Progenitor cell of endocrine pancreas (in vitro differentiated cells): ENCODE measurements at regions not wholly inside any gene's neighbourhood (a gene's known extent, or its start where the extent isn't known, plus 50 kb on each side); places are given as distances from the start of the nearest gene placed in this dataset.

ENCODE experiments used
- DNase-seq: peaks from one replicate; pipeline ENCODE4 v3.0.0; 2021; ENCODE audit warnings: low spot score; ENCODE audit not compliant: unreplicated experiment
- H3K27ac Mint-ChIP-seq: 2 replicates; pipeline ENCODE4 v1.8.0; 2021; ENCODE audit warnings: mild to moderate bottlenecking, moderate library complexity, mixed read lengths
- H3K27me3 Mint-ChIP-seq: 2 replicates; pipeline ENCODE4 v1.8.0; 2021; ENCODE audit warnings: mixed read lengths
- H3K36me3 Mint-ChIP-seq: 2 replicates; pipeline ENCODE4 v1.8.0; 2022; ENCODE audit warnings: mixed read lengths; ENCODE audit not compliant: insufficient read depth
- H3K4me1 Mint-ChIP-seq: 2 replicates; pipeline ENCODE4 v1.8.0; 2021; ENCODE audit warnings: low read depth, mixed read lengths
- H3K4me3 Mint-ChIP-seq: 2 replicates; pipeline ENCODE4 v1.8.0; 2021; ENCODE audit warnings: low read depth, mild to moderate bottlenecking, moderate library complexity, mixed read lengths
- H3K9me3 Mint-ChIP-seq: 2 replicates; pipeline ENCODE4 v1.8.0; 2021; ENCODE audit warnings: low read depth, mixed read lengths
- CTCF ChIP-seq: fragments of 200-600 bp; sonication (generic); IDR thresholded peaks from one replicate; pipeline ENCODE4 v1.5.0; 2021; ENCODE audit warnings: antibody characterized with exemption, mild to moderate bottlenecking; ENCODE audit not compliant: unreplicated experiment

DNA sequence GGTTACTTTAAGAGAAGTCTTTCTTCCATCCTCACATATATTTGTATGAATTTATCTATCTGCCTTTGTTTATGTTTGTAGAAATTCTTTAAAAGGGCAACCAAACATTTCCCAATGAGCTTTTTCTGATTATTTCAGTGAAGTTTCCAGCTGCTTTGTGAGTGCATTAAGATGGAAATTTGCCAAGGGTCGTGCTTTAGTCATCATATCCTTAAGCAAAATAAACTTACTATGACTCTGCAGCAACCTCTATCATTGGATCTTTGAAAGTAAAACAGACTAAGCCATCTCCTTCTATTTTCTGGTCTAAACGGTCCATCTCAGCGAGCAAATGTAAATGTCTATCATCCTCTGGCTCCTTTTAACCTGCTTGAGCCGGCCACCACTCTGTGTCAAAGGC is 489.3 kb downstream of the SOX11 start:
- Mint-ChIP-seq H3K36me3 (no peaks in the 10 kb centered on the region), H3K4me3 (no peak overlapping the region), H3K4me1 (peaks cover 49% of the 10 kb centered on the region), H3K27me3 (peaks cover 3% of the 10 kb centered on the region), H3K9me3 (no peaks in the 10 kb centered on the region), H3K27ac (no peak overlapping the region)
- no peak for TF ChIP-seq CTCF
- no peak for DNase-seq

DNA sequence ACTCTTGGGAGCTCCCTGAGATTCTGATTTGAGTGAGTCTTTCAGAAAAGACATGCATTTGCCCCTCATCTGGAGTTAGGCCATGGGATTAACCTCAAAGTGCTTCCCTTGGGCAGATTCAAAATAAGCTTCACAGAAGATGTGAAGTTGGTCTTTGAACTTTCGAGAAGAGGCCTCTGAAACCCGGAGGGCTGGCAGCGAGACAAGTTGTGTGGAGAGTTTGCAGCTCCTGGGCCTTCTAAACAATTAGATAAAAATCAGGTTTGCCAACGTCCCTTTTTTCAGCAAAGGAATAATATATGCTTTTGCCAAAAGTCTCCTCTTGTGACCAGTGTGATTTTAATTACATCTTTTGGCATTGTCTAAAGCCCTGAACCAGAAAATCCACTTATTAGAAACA is 489.7 kb downstream of the SOX11 start:
- Mint-ChIP-seq H3K27me3 (peaks cover 3% of the 10 kb centered on the region), H3K4me1 (peaks cover 53% of the 10 kb centered on the region), H3K9me3 (no peaks in the 10 kb centered on the region), H3K4me3 (no peak overlapping the region), H3K27ac (no peak overlapping the region), H3K36me3 (no peaks in the 10 kb centered on the region)
- no peak for TF ChIP-seq CTCF
- DNase-seq, result no peak

- Mint-ChIP-seq H3K4me1 (peaks cover 56% of the 10 kb centered on the region), H3K27ac (peak overlapping the region; percentile 70), H3K4me3 (no peak overlapping the region), H3K36me3 (no peaks in the 10 kb centered on the region), H3K27me3 (peaks cover 3% of the 10 kb centered on the region), H3K9me3 (no peaks in the 10 kb centered on the region)
- no peak for TF ChIP-seq CTCF
- no peak for DNase-seq
These were observed 491.0 kb downstream of the SOX11 start for GRCh38 chr2:6183226-6183625.

DNA sequence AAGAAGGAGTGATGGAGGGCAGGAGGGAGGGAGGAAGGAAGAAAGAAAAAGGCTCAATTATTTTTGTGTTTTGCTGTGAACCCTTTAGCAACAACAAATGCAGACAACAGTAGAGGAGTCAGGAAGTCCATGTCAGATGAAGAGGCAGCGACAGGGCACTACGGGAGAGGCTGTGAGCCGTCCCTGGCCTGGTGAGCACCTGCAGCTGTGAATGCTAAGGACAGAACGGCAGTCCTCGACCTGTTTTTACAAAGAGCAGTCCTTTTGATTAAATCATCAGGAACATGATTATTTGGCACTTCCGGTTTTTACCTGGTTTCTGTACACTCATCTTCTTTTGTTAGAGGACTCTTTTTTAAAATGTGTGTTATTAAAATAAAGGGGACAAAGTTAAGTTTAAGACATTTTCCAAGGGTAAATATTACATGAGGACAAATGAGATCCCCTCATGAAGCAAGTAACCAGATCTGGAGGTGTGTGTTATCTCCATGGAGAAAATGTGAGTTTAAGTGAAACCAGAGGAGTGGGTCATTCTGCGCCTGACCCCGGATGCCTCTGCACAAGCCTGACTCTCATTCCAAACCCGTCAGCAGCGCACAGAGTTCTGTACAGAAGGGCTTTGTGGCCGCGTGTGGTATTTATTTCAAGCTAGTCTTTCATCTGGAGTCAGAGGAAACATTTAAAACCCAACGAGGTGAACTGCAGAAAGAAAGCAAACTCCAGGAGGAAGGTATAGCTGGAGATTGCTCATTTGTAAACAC is 492.5 kb downstream of the SOX11 start:
- Mint-ChIP-seq H3K9me3 (no peaks in the 10 kb centered on the region), H3K4me3 (no peak overlapping the region), H3K36me3 (no peaks in the 10 kb centered on the region), H3K4me1 (peaks cover 46% of the 10 kb centered on the region), H3K27ac (peak overlapping the region; percentile 75), H3K27me3 (peaks cover 3% of the 10 kb centered on the region)
- DNase-seq, result peak; percentile 14
- peak; percentile 17 for TF ChIP-seq CTCF

DNA sequence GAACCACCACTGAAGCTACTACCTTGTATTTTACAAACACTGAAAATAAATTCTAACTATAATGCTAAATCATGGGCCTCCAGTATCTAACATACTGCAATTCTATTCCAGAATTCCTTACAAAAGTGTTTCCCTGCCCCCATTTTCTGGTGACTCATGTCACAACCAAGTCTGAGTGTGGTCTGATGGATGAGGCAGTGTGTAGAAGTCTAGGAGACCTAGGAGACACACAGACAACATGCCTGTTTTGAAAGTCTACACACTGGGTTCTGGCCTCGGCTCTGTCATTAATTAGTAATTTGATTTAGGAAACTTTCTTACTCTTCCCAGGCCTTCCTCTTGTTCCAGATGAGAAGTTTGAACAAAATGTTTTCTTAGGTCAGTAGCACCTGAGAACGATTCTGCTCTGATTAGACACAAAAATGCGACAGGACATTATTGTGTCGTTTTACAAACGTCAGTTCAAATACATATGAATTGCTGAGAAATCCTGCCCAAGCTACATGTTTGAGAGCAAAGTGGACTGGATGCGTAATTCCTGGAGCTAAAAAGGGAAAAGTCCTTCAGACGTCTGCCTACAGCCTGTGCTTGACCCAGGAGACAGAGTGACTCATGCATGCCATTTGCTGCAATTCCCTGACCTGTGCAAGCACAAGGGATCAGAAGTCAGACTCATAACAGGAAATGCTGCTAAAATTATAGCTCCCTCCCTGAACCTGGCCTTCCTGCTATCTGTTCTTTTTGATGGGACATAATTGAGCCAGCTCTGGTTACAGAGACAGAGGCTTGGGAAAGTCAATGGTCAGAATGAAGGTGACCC is 494.4 kb downstream of the SOX11 start:
- TF ChIP-seq CTCF, result no peak
- DNase-seq, result no peak
- H3K27ac Mint-ChIP-seq, result peak overlapping the region; percentile 42
- no peaks in the 10 kb centered on the region for H3K9me3 Mint-ChIP-seq
- peaks cover 41% of the 10 kb centered on the region for H3K4me1 Mint-ChIP-seq
- H3K27me3 Mint-ChIP-seq, result peaks cover 3% of the 10 kb centered on the region
- H3K36me3 Mint-ChIP-seq, result no peaks in the 10 kb centered on the region
- H3K4me3 Mint-ChIP-seq, result no peak overlapping the region
